D721Med (cell line): ENCODE measurements at regions not wholly inside any gene's neighbourhood (a gene's known extent, or its start where the extent isn't known, plus 50 kb on each side); places are given as distances from the start of the nearest gene placed in this dataset.

ENCODE experiments used
- DNase-seq: peaks from one replicate; pipeline ENCODE4 v3.0.0; 2011; ENCODE audit warnings: low spot score; ENCODE audit not compliant: insufficient read length
- FAIRE-seq: peaks from 2 replicates; lab custom pipeline; 2011; peaks lifted over from hg19 to GRCh38; lab: Jason Lieb, UNC
- CTCF ChIP-seq: IDR thresholded peaks from 2 replicates; pipeline ENCODE4 v1.5.1; 2012; ENCODE audit warnings: mild to moderate bottlenecking, control low read depth; ENCODE audit not compliant: insufficient read depth; ENCODE audit errors: missing control alignments

- no peak for TF ChIP-seq CTCF
- FAIRE-seq (no peak), DNase-seq (no peak)
Observed at GRCh38 chr6:113082745-113083144, 735.6 kb downstream of the RFPL4B start.

- no peak for TF ChIP-seq CTCF
- FAIRE-seq (no peak), DNase-seq (no peak)
Observed at GRCh38 chr6:113083947-113084346, 736.8 kb downstream of the RFPL4B start.

DNA sequence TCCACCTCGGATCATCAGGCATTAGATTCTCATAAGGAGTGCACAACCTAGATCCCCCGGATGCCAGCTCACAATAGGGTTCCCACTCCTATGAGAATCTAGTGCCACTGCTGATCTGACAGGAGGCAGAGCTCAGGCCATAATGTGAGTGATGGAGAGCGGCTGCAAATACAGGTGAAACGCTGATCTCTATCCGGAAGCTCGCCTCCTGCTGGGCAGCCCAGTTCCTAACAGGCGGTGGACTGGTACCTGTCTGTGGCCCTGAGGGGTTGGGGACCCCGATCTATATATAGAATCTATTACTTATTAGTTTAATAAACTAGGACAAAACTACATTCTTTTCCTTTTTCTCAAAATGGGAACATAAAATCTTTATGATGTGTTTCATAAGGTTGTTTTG is 741.9 kb downstream of the RFPL4B start:
- DNase-seq (no peak), FAIRE-seq (no peak)
- TF ChIP-seq CTCF, result no peak

GRCh38 chr6:113092795-113093194 is 745.7 kb downstream of the RFPL4B start:
- DNase-seq, result no peak
- FAIRE-seq, result no peak
- TF ChIP-seq CTCF, result no peak

DNA sequence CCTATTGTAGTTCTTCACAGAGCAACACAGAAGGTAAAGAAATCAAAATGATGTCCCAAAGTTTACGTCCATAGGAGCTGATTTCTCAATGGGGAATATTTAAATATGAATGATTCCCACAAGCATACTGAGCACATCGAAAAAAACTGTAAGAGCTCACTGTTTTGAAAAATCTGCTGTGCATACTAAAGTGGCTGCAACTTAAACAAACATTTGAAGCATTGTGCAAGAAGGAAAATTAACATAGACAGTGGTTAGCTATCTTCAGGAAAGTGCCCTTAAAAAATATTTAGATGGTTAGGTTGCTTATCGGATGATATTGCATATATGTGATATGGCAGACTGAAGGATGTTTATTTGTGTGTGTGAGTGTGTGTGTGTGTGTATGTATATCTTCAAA is 747.6 kb downstream of the RFPL4B start:
- no peak for TF ChIP-seq CTCF
- FAIRE-seq (no peak), DNase-seq (no peak)

GRCh38 chr6:113095841-113096240 is 748.7 kb downstream of the RFPL4B start:
- no peak for FAIRE-seq
- DNase-seq, result no peak
- TF ChIP-seq CTCF, result no peak

- no peak for TF ChIP-seq CTCF
- no peak for FAIRE-seq
- no peak for DNase-seq
Observed at GRCh38 chr6:113102761-113103160, 754.4 kb upstream of the MARCKS start.
